Anterior cingulate cortex (tissue), 58 donors: ENCODE measurements at regions not wholly inside any gene's neighbourhood (a gene's known extent, or its start where the extent isn't known, plus 50 kb on each side); places are given as distances from the start of the nearest gene placed in this dataset.
"Not testable (repeated sequence)": the region's sequence is repeated elsewhere in the genome, so short reads cannot be mapped to it uniquely, and the experiment has no call there.

Source experiments
- DNase-seq, 58 donors: peaks; one replicate each; lab custom pipeline; 2025; lab: John Stamatoyannopoulos, UW

GRCh38 chr2:41031282-41031681 is 579.4 kb upstream of the SLC8A1 start:
- no peak for DNase-seq

- DNase-seq = no peak
Observed at GRCh38 chr2:41032715-41033114, 580.8 kb upstream of the SLC8A1 start.

- DNase-seq = no peak
Observed at GRCh38 chr2:41033127-41033526, 581.2 kb upstream of the SLC8A1 start.

DNA sequence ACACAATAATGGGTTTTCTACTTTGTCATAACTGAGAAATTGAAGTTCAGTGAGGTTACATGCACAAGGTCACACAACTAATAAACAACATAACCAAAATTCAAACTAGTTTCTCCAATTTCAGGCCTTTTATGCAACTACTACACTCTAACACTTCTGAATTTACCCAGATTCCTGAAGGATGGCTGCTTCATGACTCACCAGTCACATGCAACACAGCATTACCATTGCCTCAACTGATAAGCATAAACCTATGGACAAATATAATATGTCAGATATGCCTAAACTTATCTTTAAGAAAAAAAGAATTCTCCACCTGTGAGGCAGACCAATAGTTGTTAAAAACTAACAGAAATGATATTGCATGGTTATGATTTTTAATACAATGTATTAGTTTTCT is 586.5 kb upstream of the SLC8A1 start:
- DNase-seq = no peak

DNA sequence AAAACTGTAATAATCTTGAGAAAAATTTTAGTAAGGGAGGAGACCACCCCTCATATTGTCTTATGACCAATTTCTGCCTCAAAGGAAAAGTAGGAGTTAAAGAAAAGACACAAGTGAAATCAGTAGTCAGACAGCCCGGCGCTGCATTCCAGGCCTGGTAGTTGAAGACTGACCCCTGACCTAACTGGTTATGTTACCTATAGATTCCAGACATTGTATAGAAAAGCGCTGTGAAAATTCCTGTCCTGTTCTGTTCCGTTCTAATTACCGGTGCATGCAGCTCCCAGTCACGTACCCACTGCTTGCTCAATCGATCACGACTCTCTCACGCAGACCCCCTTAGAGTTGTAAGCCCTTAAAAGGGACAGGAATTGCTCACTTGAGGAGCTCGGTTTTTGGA is 587.9 kb upstream of the SLC8A1 start:
- not testable (repeated sequence) for DNase-seq

- no peak for DNase-seq
Observed at GRCh38 chr2:41040782-41041520, 589.1 kb upstream of the SLC8A1 start.

DNA sequence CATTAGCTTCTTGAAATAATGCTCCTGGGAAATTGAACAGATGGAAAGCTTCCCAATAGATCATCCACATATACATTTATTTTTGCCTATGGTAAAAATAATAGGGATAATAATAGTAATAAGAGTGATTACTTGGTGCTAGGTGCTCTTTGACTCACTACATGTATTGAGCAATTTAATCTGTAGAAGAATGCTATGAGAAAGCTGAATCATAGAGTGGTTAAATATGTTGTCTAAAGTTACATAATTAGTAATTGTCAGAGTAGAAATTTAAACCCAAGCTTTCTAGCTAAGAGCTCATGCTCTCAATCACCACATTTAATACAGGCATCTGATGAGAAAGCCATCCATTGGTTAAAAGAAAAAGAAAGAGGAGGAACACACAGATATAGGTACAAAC is 590.5 kb upstream of the SLC8A1 start:
- DNase-seq = no peak

GRCh38 chr2:41061356-41061755 is 609.5 kb upstream of the SLC8A1 start:
- no peak for DNase-seq

GRCh38 chr2:41062336-41062735 is 610.4 kb upstream of the SLC8A1 start:
- no peak for DNase-seq

DNA sequence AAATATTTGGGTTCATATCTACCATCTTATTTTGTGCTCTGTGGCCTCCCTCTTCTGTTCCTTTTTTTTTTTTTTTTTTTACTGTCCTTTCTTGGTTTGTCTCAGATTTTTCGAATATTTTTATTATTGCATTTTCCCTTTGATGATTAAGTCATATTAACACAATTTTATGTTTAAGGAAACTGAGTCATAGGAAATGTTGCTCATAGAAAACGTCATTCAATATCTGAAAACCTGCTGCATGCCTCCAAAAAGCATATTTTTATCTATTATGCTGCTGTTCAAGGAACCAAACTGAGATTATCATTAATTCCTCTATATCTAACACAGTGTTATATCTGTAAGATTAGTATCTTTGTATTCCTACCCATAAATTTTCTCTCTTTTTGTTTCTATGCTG is 614.3 kb upstream of the SLC8A1 start:
- DNase-seq = no peak

DNA sequence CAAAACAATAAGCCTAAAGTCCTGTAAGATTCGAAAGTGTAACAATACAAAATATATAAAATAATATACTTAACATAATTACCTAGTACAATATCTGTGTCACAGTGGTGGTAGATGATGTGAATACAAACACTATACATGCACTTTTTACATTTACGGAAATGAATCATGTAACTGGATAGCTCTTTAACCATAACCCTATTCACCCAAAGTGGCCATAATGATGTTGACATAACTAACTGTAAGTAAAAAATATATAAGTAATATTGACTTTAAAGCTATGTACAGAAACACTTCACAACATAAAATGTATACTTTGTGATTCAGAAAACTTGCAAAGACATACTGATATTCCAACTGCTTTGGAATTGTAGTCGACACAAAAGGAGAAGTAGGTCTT is 616.9 kb upstream of the SLC8A1 start:
- DNase-seq = no peak

- no peak for DNase-seq
Observed at GRCh38 chr2:41078341-41078740, 626.5 kb upstream of the SLC8A1 start.

GRCh38 chr2:41079011-41079410 is 627.1 kb upstream of the SLC8A1 start:
- no peak for DNase-seq

- DNase-seq = no peak
Observed at GRCh38 chr2:41084321-41084720, 632.4 kb upstream of the SLC8A1 start.

DNA sequence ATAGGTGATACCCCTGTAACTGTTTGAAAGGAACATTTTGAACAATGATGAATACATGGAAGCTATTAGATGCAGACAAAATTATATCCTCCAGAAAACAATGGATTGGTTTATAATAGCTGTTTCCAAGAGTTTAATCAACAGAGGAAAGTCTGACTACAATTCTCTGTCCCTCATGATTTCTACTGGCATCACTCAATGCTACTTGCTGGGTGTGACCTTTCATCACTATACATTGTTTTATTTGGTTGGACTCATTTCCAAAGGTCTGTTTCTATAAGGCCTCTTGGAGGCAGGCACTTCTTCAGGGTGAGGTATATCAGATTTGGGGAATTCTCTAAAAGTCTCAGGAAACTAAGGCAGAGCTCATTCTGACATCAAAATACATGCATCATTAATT is 636.1 kb upstream of the SLC8A1 start:
- no peak for DNase-seq

GRCh38 chr2:41101281-41101680 is 649.4 kb upstream of the SLC8A1 start:
- DNase-seq = no peak

- no peak for DNase-seq
Observed at GRCh38 chr2:41109744-41110143, 657.9 kb upstream of the SLC8A1 start.

- DNase-seq = no peak
Observed at GRCh38 chr2:41111836-41112627, 660.1 kb upstream of the SLC8A1 start.

GRCh38 chr2:41116106-41116797 is 664.4 kb upstream of the SLC8A1 start:
- no peak for DNase-seq

GRCh38 chr2:41119489-41119888 is 667.6 kb upstream of the SLC8A1 start:
- peak in 9 of 58 donors; percentile 1 to 21 (median 5) for DNase-seq

GRCh38 chr2:41123341-41123740 is 671.5 kb upstream of the SLC8A1 start:
- DNase-seq = no peak
